ENCODE measurements at regions not wholly inside any gene's neighbourhood (a gene's known extent, or its start where the extent isn't known, plus 50 kb on each side); places are given as distances from the start of the nearest gene placed in this dataset.

GRCh38 chr5:15124461-15124860, 252.9 kb upstream of the ANKH start:
- Histone ChIP-seq H3K4me2 (ENCODE audit: control insufficient read depth, extremely low read depth, insufficient read depth, low read depth, low read length) (no peak overlapping the region), H4K20me1 (ENCODE audit: control insufficient read depth, extremely low read depth, insufficient read depth, low read length) (no peaks in the 10 kb centered on the region), H3K36me3 (ENCODE audit: control insufficient read depth in 2 of 2, extremely low read depth in 1 of 2, insufficient read depth in 2 of 2, low read length in 2 of 2) (no peaks in the 10 kb centered on the region), H3K9ac (ENCODE audit: control insufficient read depth, extremely low read depth, insufficient read depth, low read length) (no peak overlapping the region), H3K4me1 (ENCODE audit: control insufficient read depth, extremely low read depth, insufficient read depth, low read length) (no peaks in the 10 kb centered on the region), H3K4me3 (ENCODE audit: control insufficient read depth in 2 of 3, extremely low read depth in 1 of 3, insufficient read depth in 2 of 3, low read depth in 1 of 3, low read length in 3 of 3) (no peak overlapping the region), H2AFZ (ENCODE audit: control insufficient read depth, low read length) (no peak overlapping the region), H3K27me3 (ENCODE audit: control insufficient read depth, extremely low read depth, insufficient read depth, low read length) (no peaks in the 10 kb centered on the region), H3K9me3 (ENCODE audit: control insufficient read depth, low read depth, low read length) (no peaks in the 10 kb centered on the region), H3K9me1 (ENCODE audit: control insufficient read depth, extremely low read depth, insufficient read depth, low read length) (no peaks in the 10 kb centered on the region), H3K27ac (ENCODE audit: control insufficient read depth, insufficient read depth, low read length) (no peak overlapping the region), H3K79me2 (ENCODE audit: control insufficient read depth, insufficient read depth, low read length) (no peaks in the 10 kb centered on the region)
- TF ChIP-seq EZH2 (IDR thresholded peaks at IDR 0.05; ENCODE audit: low read length), result no peak
- TF ChIP-seq, protein P1, sequence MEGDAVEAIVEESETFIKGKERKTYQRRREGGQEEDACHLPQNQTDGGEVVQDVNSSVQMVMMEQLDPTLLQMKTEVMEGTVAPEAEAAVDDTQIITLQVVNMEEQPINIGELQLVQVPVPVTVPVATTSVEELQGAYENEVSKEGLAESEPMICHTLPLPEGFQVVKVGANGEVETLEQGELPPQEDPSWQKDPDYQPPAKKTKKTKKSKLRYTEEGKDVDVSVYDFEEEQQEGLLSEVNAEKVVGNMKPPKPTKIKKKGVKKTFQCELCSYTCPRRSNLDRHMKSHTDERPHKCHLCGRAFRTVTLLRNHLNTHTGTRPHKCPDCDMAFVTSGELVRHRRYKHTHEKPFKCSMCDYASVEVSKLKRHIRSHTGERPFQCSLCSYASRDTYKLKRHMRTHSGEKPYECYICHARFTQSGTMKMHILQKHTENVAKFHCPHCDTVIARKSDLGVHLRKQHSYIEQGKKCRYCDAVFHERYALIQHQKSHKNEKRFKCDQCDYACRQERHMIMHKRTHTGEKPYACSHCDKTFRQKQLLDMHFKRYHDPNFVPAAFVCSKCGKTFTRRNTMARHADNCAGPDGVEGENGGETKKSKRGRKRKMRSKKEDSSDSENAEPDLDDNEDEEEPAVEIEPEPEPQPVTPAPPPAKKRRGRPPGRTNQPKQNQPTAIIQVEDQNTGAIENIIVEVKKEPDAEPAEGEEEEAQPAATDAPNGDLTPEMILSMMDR (optimal IDR thresholded peaks at IDR 0.05 in 1 of 3, IDR thresholded peaks at IDR 0.05 in 1 of 3, conservative IDR thresholded peaks at IDR 0.05 in 1 of 3; ENCODE audit: extremely low read depth in 1 of 3, insufficient read depth in 2 of 3, low read length in 3 of 3), result no peak
- dilution Hi-C loops (cut with MboI; ENCODE audit: extremely low pct_ligation_motif_present, low sequenced_read_pairs), result no loop called here
- FAIRE-seq (no peak), DNase-seq (ENCODE audit: low read depth, low spot score) (no peak)

DNA sequence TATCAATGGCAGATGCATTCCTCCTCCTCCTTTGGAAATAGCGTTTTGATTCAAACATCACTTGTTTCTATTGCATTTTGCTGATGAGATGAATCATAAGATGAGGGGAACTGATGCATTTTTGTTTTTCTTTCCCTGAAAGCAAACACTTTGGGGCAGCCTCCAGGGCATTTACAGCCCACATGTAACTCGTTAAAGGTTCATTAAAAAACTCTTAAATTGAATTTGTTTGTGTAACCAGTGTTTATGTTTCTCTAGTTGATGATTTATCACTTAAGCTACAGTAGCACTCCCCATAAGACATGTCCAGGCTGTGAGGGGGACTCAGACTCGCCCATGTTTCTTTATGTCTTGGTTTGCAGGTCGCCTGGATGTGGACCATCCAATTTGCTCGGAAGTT, 246.1 kb upstream of the ANKH start:
- Histone ChIP-seq H3K27ac (ENCODE audit: control insufficient read depth, insufficient read depth, low read length) (no peak overlapping the region), H3K79me2 (ENCODE audit: control insufficient read depth, insufficient read depth, low read length) (no peaks in the 10 kb centered on the region), H3K4me2 (ENCODE audit: control insufficient read depth, extremely low read depth, insufficient read depth, low read depth, low read length) (no peak overlapping the region), H3K9me1 (ENCODE audit: control insufficient read depth, extremely low read depth, insufficient read depth, low read length) (no peaks in the 10 kb centered on the region), H3K36me3 (ENCODE audit: control insufficient read depth in 2 of 2, extremely low read depth in 1 of 2, insufficient read depth in 2 of 2, low read length in 2 of 2) (no peaks in the 10 kb centered on the region), H3K27me3 (ENCODE audit: control insufficient read depth, extremely low read depth, insufficient read depth, low read length) (no peaks in the 10 kb centered on the region), H3K4me3 (ENCODE audit: control insufficient read depth in 2 of 3, extremely low read depth in 1 of 3, insufficient read depth in 2 of 3, low read depth in 1 of 3, low read length in 3 of 3) (no peak overlapping the region), H2AFZ (ENCODE audit: control insufficient read depth, low read length) (no peak overlapping the region), H3K4me1 (ENCODE audit: control insufficient read depth, extremely low read depth, insufficient read depth, low read length) (no peaks in the 10 kb centered on the region), H4K20me1 (ENCODE audit: control insufficient read depth, extremely low read depth, insufficient read depth, low read length) (no peaks in the 10 kb centered on the region), H3K9ac (ENCODE audit: control insufficient read depth, extremely low read depth, insufficient read depth, low read length) (no peak overlapping the region), H3K9me3 (ENCODE audit: control insufficient read depth, low read depth, low read length) (no peaks in the 10 kb centered on the region)
- FAIRE-seq (no peak), DNase-seq (ENCODE audit: low read depth, low spot score) (no peak)
- TF ChIP-seq, protein P1 (optimal IDR thresholded peaks at IDR 0.05 in 1 of 3, IDR thresholded peaks at IDR 0.05 in 1 of 3, conservative IDR thresholded peaks at IDR 0.05 in 1 of 3; ENCODE audit: extremely low read depth in 1 of 3, insufficient read depth in 2 of 3, low read length in 3 of 3), result no peak
- TF ChIP-seq EZH2 (IDR thresholded peaks at IDR 0.05; ENCODE audit: low read length), result no peak
- dilution Hi-C loops (cut with MboI; ENCODE audit: extremely low pct_ligation_motif_present, low sequenced_read_pairs), result no loop called here
